ENCODE measurements at regions not wholly inside any gene's neighbourhood (a gene's known extent, or its start where the extent isn't known, plus 50 kb on each side); places are given as distances from the start of the nearest gene placed in this dataset.
"Not testable (repeated sequence)": the region's sequence is repeated elsewhere in the genome, so short reads cannot be mapped to it uniquely, and the experiment has no call there.

DNA sequence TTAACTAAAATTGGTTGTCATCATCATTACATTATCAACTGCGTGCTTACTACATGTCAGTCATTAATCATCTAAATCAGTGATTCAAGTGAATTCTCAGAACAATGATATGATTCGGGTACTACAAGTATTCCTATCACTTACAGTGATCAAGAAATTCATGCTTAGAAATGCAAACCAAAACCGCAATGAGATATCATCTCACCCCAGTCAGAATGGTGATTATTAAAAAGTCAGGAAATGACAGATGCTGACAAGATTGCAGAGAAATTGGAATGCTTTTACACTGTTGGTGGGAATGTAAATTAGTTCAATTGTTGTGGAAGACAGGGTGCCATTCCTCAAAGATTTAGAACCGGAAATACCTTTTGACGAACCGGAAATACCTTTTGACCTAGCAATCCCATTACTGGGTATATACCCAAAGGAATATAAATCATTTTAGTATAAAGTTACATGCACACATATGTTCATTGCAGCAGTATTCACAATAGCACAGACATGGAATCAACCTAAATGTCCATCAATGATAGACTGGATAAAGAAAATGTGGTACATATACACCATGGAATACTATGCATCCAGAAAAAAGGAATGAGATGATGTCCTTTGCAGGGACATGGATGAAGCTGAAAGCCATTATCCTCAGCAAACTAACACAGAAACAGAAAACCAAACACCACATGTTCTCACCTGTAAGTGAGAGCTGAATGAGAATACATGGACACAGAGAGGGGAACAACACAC, 124.4 kb downstream of the KCNJ2 start:
- TF ChIP-seq, protein P1, sequence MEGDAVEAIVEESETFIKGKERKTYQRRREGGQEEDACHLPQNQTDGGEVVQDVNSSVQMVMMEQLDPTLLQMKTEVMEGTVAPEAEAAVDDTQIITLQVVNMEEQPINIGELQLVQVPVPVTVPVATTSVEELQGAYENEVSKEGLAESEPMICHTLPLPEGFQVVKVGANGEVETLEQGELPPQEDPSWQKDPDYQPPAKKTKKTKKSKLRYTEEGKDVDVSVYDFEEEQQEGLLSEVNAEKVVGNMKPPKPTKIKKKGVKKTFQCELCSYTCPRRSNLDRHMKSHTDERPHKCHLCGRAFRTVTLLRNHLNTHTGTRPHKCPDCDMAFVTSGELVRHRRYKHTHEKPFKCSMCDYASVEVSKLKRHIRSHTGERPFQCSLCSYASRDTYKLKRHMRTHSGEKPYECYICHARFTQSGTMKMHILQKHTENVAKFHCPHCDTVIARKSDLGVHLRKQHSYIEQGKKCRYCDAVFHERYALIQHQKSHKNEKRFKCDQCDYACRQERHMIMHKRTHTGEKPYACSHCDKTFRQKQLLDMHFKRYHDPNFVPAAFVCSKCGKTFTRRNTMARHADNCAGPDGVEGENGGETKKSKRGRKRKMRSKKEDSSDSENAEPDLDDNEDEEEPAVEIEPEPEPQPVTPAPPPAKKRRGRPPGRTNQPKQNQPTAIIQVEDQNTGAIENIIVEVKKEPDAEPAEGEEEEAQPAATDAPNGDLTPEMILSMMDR (IDR thresholded peaks at IDR 0.05), result not testable (repeated sequence)
- TF ChIP-seq POLR2A (IDR thresholded peaks at IDR 0.05), result not testable (repeated sequence)
